Progenitor cell of endocrine pancreas (in vitro differentiated cells): ENCODE measurements at regions not wholly inside any gene's neighbourhood (a gene's known extent, or its start where the extent isn't known, plus 50 kb on each side); places are given as distances from the start of the nearest gene placed in this dataset.

Source experiments
- DNase-seq: peaks from one replicate; pipeline ENCODE4 v3.0.0; 2021; ENCODE audit warnings: low spot score; ENCODE audit not compliant: unreplicated experiment
- H3K27ac Mint-ChIP-seq: 2 replicates; pipeline ENCODE4 v1.8.0; 2021; ENCODE audit warnings: mild to moderate bottlenecking, moderate library complexity, mixed read lengths
- H3K27me3 Mint-ChIP-seq: 2 replicates; pipeline ENCODE4 v1.8.0; 2021; ENCODE audit warnings: mixed read lengths
- H3K36me3 Mint-ChIP-seq: 2 replicates; pipeline ENCODE4 v1.8.0; 2022; ENCODE audit warnings: mixed read lengths; ENCODE audit not compliant: insufficient read depth
- H3K4me1 Mint-ChIP-seq: 2 replicates; pipeline ENCODE4 v1.8.0; 2021; ENCODE audit warnings: low read depth, mixed read lengths
- H3K4me3 Mint-ChIP-seq: 2 replicates; pipeline ENCODE4 v1.8.0; 2021; ENCODE audit warnings: low read depth, mild to moderate bottlenecking, moderate library complexity, mixed read lengths
- H3K9me3 Mint-ChIP-seq: 2 replicates; pipeline ENCODE4 v1.8.0; 2021; ENCODE audit warnings: low read depth, mixed read lengths
- CTCF ChIP-seq: fragments of 200-600 bp; sonication (generic); IDR thresholded peaks from one replicate; pipeline ENCODE4 v1.5.0; 2021; ENCODE audit warnings: antibody characterized with exemption, mild to moderate bottlenecking; ENCODE audit not compliant: unreplicated experiment

DNA sequence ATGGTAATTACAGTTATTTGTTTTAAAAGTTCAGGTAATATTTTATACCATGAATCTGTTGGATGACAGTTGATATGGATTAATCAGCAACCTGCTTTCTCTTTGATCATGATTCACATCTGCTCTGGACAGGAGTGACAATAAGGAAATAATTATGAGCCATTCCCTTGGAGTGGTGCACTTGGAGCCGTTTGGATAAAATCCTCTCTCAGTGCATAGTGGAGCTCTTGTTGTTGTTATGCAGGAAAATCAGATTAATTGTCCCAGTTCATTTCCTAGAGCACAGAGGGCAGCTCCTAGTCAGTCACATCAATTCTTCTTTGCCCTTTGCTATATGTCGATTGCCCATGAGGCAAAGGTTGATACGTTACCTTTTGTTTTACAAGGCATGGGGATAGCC, 668.3 kb upstream of the NR3C2 start:
- peaks cover 4% of the 10 kb centered on the region for H3K9me3 Mint-ChIP-seq
- no peaks in the 10 kb centered on the region for H3K4me1 Mint-ChIP-seq
- TF ChIP-seq CTCF, result no peak
- no peak overlapping the region for H3K27ac Mint-ChIP-seq
- H3K36me3 Mint-ChIP-seq, result no peaks in the 10 kb centered on the region
- peaks cover 9% of the 10 kb centered on the region for H3K27me3 Mint-ChIP-seq
- H3K4me3 Mint-ChIP-seq, result no peak overlapping the region
- no peak for DNase-seq

DNA sequence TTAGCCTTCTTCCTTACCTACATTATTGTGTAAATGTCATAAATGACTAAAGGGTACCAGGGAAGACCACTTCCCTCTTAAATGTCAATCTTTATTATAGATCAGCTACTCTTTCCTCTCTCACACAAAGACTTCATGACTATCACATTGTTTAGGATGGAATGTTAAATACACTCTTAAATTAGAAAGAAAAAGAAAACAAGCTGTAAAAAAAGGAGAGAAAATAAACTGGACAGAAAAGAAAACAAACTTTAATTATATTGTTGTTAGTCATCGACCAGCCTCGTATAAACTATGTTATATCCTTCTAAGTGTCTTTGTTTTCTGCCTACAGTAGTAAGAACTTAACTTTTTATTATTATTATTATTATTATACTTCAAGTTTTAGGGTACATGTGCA, 666.4 kb upstream of the NR3C2 start:
- no peak for DNase-seq

DNA sequence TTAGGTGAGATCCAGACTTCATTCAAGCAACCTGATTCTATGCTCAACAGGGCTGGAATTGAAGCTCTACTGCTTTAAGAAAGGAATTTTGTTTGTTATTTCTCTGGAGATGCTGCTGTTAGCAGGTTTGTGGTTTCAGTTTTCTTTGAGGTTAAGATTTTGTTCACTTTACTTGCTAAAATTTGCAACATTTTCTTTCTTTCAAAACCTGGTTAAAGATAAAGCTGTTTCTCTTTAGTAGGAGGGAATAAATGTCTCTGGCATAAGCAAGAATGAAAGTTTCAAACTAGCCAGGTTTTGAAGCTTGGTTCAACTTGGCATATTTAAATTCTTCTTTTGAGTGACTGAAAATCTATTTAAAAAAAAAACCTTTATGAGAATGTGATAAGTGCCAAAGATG, 660.6 kb upstream of the NR3C2 start:
- Mint-ChIP-seq H3K4me3 (no peak overlapping the region), H3K36me3 (no peaks in the 10 kb centered on the region), H3K27me3 (no peaks in the 10 kb centered on the region), H3K27ac (no peak overlapping the region), H3K4me1 (peaks cover 3% of the 10 kb centered on the region), H3K9me3 (peaks cover 14% of the 10 kb centered on the region)
- no peak for TF ChIP-seq CTCF
- no peak for DNase-seq

More for the DNA sequence above, 666.4 kb upstream of the NR3C2 start:
- no peaks in the 10 kb centered on the region for H3K36me3 Mint-ChIP-seq
- H3K9me3 Mint-ChIP-seq, result peaks cover 4% of the 10 kb centered on the region
- no peaks in the 10 kb centered on the region for H3K27me3 Mint-ChIP-seq
- no peaks in the 10 kb centered on the region for H3K4me1 Mint-ChIP-seq
- TF ChIP-seq CTCF, result no peak
- no peak overlapping the region for H3K27ac Mint-ChIP-seq
- no peak overlapping the region for H3K4me3 Mint-ChIP-seq

DNA sequence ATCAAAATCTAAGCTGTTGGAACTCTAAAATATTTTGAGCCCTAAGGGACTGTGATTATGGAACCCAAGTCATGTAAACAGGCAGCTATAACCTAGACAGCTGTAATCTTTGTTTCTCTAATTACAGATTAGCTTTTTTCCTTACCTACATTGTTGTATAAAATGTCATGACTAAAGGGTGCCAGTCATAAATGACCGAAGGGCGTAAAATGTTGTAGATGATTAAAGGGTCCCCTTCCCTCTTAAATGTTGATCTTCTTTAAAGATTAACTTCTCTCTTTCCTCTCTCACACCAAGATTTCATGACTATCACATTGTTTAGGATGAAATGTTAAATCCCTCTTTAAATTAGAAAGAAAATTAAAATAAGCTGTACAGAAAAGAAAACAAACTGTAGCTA, 659.4 kb upstream of the NR3C2 start:
- Mint-ChIP-seq H3K27ac (no peak overlapping the region), H3K27me3 (no peaks in the 10 kb centered on the region), H3K9me3 (peaks cover 18% of the 10 kb centered on the region), H3K4me3 (no peak overlapping the region), H3K4me1 (peaks cover 3% of the 10 kb centered on the region), H3K36me3 (no peaks in the 10 kb centered on the region)
- DNase-seq, result no peak
- TF ChIP-seq CTCF, result no peak

DNA sequence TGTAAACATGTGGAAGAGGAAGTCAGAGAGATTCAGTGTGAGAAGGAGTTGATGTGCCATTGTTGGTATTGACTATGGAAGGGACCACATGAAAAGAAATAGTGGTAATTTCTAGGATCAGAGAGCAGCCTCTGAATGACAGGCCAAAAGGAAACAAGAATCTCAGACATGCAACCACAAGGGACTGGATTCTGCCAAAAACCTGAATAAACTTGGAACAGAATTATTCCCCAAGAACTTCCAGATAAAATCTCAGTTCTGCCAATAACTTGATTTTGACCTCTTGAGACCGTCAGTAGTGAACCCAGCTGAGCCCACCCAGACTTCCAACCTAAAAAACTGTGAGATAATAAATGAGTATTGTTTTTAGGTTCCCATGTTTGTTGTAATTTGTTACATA, 653.6 kb upstream of the NR3C2 start:
- no peak for DNase-seq
- Mint-ChIP-seq H3K4me3 (no peak overlapping the region), H3K27me3 (no peaks in the 10 kb centered on the region), H3K9me3 (peaks cover 33% of the 10 kb centered on the region), H3K36me3 (peaks cover 2% of the 10 kb centered on the region), H3K4me1 (peaks cover 3% of the 10 kb centered on the region), H3K27ac (no peak overlapping the region)
- TF ChIP-seq CTCF, result no peak
